ENCODE measurements at regions not wholly inside any gene's neighbourhood (a gene's known extent, or its start where the extent isn't known, plus 50 kb on each side); places are given as distances from the start of the nearest gene placed in this dataset.

- no peaks in the 10 kb centered on the region for H3K9me1 ChIP-seq (ENCODE audit: control insufficient read depth, insufficient read depth, low read length)
- H3K79me2 ChIP-seq (ENCODE audit: control insufficient read depth, insufficient read depth, low read length): no peaks in the 10 kb centered on the region
- 0% methylated on average over 4 of the region's 4 CpGs for WGBS (ENCODE audit: insufficient coverage, low coverage, missing lambda C conversion rate)
- DNase-seq (ENCODE audit: extremely low read depth in 1 of 4, low spot score in 3 of 4) (no peak), FAIRE-seq (no peak), ATAC-seq (no peak)
- no peak overlapping the region for H3K4me3 ChIP-seq
- intact Hi-C loops (cut with micrococcal nuclease) (no loop called here), in situ Hi-C loops (cut with MboI) (no loop called here)
- peaks cover 0 to 26% of the 10 kb centered on the region in 2 experiments; a peak in 2 of 5 replicates for H3K27me3 ChIP-seq (ENCODE audit: control insufficient read depth in 2 of 2, insufficient read depth in 2 of 2, low read length in 2 of 2)
- ChIA-PET CTCF (ENCODE audit: low intra/inter-chr PET ratio) (no interaction called here), POLR2A (no interaction called here)
- no peak for TF ChIP-seq CBX2 (IDR thresholded peaks at IDR 0.05; ENCODE audit: insufficient read depth, low read length, poor library complexity, severe bottlenecking)
- TF ChIP-seq ZNF232 (CRISPR knock-in tag; IDR thresholded peaks at IDR 0.05): no peak
- H3K4me2 ChIP-seq (ENCODE audit: insufficient read depth, low read length): no peak overlapping the region
- no peaks in the 10 kb centered on the region for H3K9me3 ChIP-seq (replicated peaks; ENCODE audit: control insufficient read depth, insufficient read depth, low read depth, low read length)
- no peaks in the 10 kb centered on the region for H3K36me3 ChIP-seq (ENCODE audit: control insufficient read depth, insufficient read depth, low read length)
- H3K9ac ChIP-seq (ENCODE audit: insufficient read depth in 1 of 2, low read depth in 2 of 2, low read length in 2 of 2): no peak overlapping the region
- no peak overlapping the region for H3K27ac ChIP-seq (ENCODE audit: extremely low read depth, low read depth, low read length)
- no peaks in the 10 kb centered on the region for H3K4me1 ChIP-seq (replicated peaks in 1 of 2; ENCODE audit: control insufficient read depth in 2 of 2, insufficient read depth in 2 of 2, low read length in 2 of 2)
- no peak overlapping the region for H2AFZ ChIP-seq (ENCODE audit: low read depth, low read length)
- H4K20me1 ChIP-seq (replicated peaks; ENCODE audit: control insufficient read depth, insufficient read depth, low read length): no peaks in the 10 kb centered on the region; the same call in 1 of the 2 replicates
- BruUV-seq (replicated peaks): no TSS peak
Observed at GRCh38 chr3:64440498-64440897, 215.2 kb upstream of the PRICKLE2 start.

DNA sequence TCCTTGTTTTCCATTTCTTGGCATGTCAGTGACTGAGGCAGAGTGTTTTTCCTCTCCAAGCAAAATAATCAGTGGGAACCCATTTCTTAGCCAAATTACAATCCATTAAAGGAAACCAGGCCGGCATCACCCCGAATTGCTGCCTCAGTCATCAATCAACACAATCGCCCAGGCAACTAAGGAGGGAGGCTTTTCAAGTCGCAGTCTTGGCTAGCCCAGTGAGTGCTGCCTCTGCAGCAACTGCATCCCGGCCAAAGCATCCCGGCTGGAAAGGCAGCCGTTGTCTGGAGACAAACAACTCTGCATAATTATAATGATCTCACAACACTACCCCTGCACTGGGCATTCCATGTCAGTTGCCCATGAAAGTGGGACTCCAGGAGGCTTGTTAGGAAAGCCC lies 213.5 kb upstream of the PRICKLE2 start:
- no peak for FAIRE-seq
- H3K4me1 ChIP-seq (replicated peaks in 1 of 2; ENCODE audit: control insufficient read depth in 2 of 2, insufficient read depth in 2 of 2, low read length in 2 of 2): no peaks in the 10 kb centered on the region
- no peak overlapping the region for H3K4me3 ChIP-seq
- intact Hi-C loops (cut with micrococcal nuclease) (no loop called here), in situ Hi-C loops (cut with MboI) (no loop called here)
- ChIA-PET POLR2A (no interaction called here), CTCF (ENCODE audit: low intra/inter-chr PET ratio) (no interaction called here)
- no peaks in the 10 kb centered on the region for H3K36me3 ChIP-seq (ENCODE audit: control insufficient read depth, insufficient read depth, low read length)
- peaks cover 0 to 14% of the 10 kb centered on the region in 2 experiments; a peak in 1 of 5 replicates for H3K27me3 ChIP-seq (ENCODE audit: control insufficient read depth in 2 of 2, insufficient read depth in 2 of 2, low read length in 2 of 2)
- no TSS peak for BruUV-seq (replicated peaks)
- DNase-seq (ENCODE audit: extremely low read depth in 1 of 4, low spot score in 3 of 4): no peak
- no peaks in the 10 kb centered on the region for H3K9me1 ChIP-seq (ENCODE audit: control insufficient read depth, insufficient read depth, low read length)
- no peak overlapping the region for H3K27ac ChIP-seq (ENCODE audit: extremely low read depth, low read depth, low read length)
- WGBS (ENCODE audit: insufficient coverage, low coverage, missing lambda C conversion rate): 0% methylated on average over 6 of the region's 7 CpGs
- H3K4me2 ChIP-seq (ENCODE audit: insufficient read depth, low read length): no peak overlapping the region
- no peak overlapping the region for H3K9ac ChIP-seq (ENCODE audit: insufficient read depth in 1 of 2, low read depth in 2 of 2, low read length in 2 of 2)
- no peaks in the 10 kb centered on the region for H3K9me3 ChIP-seq (replicated peaks; ENCODE audit: control insufficient read depth, insufficient read depth, low read depth, low read length)
- H2AFZ ChIP-seq (ENCODE audit: low read depth, low read length): no peak overlapping the region
- ATAC-seq: no peak
- H4K20me1 ChIP-seq (replicated peaks; ENCODE audit: control insufficient read depth, insufficient read depth, low read length): no peaks in the 10 kb centered on the region; the same call in 1 of the 2 replicates
- TF ChIP-seq, protein P1, sequence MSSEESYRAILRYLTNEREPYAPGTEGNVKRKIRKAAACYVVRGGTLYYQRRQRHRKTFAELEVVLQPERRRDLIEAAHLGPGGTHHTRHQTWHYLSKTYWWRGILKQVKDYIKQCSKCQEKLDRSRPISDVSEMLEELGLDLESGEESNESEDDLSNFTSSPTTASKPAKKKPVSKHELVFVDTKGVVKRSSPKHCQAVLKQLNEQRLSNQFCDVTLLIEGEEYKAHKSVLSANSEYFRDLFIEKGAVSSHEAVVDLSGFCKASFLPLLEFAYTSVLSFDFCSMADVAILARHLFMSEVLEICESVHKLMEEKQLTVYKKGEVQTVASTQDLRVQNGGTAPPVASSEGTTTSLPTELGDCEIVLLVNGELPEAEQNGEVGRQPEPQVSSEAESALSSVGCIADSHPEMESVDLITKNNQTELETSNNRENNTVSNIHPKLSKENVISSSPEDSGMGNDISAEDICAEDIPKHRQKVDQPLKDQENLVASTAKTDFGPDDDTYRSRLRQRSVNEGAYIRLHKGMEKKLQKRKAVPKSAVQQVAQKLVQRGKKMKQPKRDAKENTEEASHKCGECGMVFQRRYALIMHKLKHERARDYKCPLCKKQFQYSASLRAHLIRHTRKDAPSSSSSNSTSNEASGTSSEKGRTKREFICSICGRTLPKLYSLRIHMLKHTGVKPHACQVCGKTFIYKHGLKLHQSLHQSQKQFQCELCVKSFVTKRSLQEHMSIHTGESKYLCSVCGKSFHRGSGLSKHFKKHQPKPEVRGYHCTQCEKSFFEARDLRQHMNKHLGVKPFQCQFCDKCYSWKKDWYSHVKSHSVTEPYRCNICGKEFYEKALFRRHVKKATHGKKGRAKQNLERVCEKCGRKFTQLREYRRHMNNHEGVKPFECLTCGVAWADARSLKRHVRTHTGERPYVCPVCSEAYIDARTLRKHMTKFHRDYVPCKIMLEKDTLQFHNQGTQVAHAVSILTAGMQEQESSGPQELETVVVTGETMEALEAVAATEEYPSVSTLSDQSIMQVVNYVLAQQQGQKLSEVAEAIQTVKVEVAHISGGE (CRISPR knock-in tag; IDR thresholded peaks at IDR 0.05): peak in 1 of 3 experiments; percentile 69; a peak in 2 of 6 replicates
- TF ChIP-seq SFPQ (IDR thresholded peaks at IDR 0.05; ENCODE audit: low read depth, low read length): no peak
- TF ChIP-seq GTF2E2 (tag; IDR thresholded peaks at IDR 0.05): no peak
- TF ChIP-seq ARID3B (CRISPR knock-in tag; IDR thresholded peaks at IDR 0.05; ENCODE audit: borderline replicate concordance): no peak
- no peaks in the 10 kb centered on the region for H3K79me2 ChIP-seq (ENCODE audit: control insufficient read depth, insufficient read depth, low read length)
